ENCODE measurements at regions not wholly inside any gene's neighbourhood (a gene's known extent, or its start where the extent isn't known, plus 50 kb on each side); places are given as distances from the start of the nearest gene placed in this dataset.

DNA sequence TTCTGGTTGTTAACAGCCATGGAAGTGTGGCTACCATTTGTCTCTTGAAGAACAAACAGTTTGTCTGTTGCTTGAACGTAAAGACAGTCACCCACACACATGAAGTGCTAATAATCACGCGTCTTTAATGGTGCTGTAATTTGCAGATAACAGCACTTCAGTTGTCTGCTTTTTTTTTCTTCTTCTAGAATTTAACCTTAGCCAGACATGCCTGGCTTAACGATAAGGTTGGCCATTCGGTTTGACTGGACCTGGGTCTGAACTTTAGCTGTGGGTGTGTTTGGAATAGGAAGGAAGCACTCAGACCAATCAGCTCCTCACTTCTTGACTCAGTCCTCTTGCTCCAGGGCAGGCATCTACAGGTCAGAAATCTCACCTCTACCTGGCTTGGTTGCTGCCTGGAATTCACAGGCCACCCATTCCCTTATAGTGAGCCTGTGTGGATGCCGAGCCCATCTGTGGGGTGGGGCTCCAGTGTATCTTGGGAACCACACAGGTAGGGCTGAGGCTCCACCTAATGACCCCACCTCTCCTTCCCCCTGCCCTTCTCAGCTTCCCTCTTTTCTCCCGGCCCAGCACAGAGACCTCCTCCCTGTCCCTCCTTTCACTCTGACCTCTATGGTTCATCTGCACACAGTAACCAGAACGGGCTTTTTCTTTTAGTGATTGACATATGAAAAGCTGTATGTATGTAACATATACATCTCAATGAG lies 246.4 kb upstream of the PWP1 start:
- peaks cover 30% of the 10 kb centered on the region for H3K4me1 Mint-ChIP-seq
- no peak for DNase-seq (ENCODE audit: low spot score)

More for the DNA sequence above, 246.4 kb upstream of the PWP1 start:
- Histone ChIP-seq H3K79me2 (replicated peaks; ENCODE audit: insufficient read depth) (no peaks in the 10 kb centered on the region), H3K4me2 (no peak overlapping the region), H3K27me3 (ENCODE audit: insufficient read depth) (no peaks in the 10 kb centered on the region), H3K27ac (ENCODE audit: low read depth) (peak overlapping the region; percentile 10; the same call in 1 of the 2 replicates), H3F3A (replicated peaks; ENCODE audit: low read depth) (no peaks in the 10 kb centered on the region), H4K20me1 (replicated peaks; ENCODE audit: insufficient read depth) (no peaks in the 10 kb centered on the region), H3K9me2 (ENCODE audit: insufficient read depth) (no peaks in the 10 kb centered on the region), H2AFZ (no peak overlapping the region), H3K4me3 (no peak overlapping the region), H3K4me1 (ENCODE audit: insufficient read depth) (peaks cover 21% of the 10 kb centered on the region), H3K36me3 (ENCODE audit: insufficient read depth) (no peaks in the 10 kb centered on the region)
- no peaks in the 10 kb centered on the region for H3K9me3 Mint-ChIP-seq
- H3K27ac Mint-ChIP-seq: no peak overlapping the region
- no peak overlapping the region for H3K4me3 Mint-ChIP-seq
- peak; percentile 81 for ATAC-seq
- no peaks in the 10 kb centered on the region; the same call in 2 of the 3 replicates for H3K36me3 Mint-ChIP-seq (ENCODE audit: low read depth)
- peaks cover 5% of the 10 kb centered on the region for H3K27me3 Mint-ChIP-seq (ENCODE audit: insufficient read depth, low read depth, poor library complexity)
- TF ChIP-seq ZNF114 (CRISPR knock-in tag; IDR thresholded peaks at IDR 0.05): no peak
- TF ChIP-seq, protein P1, sequence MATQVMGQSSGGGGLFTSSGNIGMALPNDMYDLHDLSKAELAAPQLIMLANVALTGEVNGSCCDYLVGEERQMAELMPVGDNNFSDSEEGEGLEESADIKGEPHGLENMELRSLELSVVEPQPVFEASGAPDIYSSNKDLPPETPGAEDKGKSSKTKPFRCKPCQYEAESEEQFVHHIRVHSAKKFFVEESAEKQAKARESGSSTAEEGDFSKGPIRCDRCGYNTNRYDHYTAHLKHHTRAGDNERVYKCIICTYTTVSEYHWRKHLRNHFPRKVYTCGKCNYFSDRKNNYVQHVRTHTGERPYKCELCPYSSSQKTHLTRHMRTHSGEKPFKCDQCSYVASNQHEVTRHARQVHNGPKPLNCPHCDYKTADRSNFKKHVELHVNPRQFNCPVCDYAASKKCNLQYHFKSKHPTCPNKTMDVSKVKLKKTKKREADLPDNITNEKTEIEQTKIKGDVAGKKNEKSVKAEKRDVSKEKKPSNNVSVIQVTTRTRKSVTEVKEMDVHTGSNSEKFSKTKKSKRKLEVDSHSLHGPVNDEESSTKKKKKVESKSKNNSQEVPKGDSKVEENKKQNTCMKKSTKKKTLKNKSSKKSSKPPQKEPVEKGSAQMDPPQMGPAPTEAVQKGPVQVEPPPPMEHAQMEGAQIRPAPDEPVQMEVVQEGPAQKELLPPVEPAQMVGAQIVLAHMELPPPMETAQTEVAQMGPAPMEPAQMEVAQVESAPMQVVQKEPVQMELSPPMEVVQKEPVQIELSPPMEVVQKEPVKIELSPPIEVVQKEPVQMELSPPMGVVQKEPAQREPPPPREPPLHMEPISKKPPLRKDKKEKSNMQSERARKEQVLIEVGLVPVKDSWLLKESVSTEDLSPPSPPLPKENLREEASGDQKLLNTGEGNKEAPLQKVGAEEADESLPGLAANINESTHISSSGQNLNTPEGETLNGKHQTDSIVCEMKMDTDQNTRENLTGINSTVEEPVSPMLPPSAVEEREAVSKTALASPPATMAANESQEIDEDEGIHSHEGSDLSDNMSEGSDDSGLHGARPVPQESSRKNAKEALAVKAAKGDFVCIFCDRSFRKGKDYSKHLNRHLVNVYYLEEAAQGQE (IDR thresholded peaks at IDR 0.05; ENCODE audit: unreplicated experiment): no peak
- TF ChIP-seq STAT1 (IDR thresholded peaks at IDR 0.05; ENCODE audit: unreplicated experiment): no peak
- TF ChIP-seq, protein P2, sequence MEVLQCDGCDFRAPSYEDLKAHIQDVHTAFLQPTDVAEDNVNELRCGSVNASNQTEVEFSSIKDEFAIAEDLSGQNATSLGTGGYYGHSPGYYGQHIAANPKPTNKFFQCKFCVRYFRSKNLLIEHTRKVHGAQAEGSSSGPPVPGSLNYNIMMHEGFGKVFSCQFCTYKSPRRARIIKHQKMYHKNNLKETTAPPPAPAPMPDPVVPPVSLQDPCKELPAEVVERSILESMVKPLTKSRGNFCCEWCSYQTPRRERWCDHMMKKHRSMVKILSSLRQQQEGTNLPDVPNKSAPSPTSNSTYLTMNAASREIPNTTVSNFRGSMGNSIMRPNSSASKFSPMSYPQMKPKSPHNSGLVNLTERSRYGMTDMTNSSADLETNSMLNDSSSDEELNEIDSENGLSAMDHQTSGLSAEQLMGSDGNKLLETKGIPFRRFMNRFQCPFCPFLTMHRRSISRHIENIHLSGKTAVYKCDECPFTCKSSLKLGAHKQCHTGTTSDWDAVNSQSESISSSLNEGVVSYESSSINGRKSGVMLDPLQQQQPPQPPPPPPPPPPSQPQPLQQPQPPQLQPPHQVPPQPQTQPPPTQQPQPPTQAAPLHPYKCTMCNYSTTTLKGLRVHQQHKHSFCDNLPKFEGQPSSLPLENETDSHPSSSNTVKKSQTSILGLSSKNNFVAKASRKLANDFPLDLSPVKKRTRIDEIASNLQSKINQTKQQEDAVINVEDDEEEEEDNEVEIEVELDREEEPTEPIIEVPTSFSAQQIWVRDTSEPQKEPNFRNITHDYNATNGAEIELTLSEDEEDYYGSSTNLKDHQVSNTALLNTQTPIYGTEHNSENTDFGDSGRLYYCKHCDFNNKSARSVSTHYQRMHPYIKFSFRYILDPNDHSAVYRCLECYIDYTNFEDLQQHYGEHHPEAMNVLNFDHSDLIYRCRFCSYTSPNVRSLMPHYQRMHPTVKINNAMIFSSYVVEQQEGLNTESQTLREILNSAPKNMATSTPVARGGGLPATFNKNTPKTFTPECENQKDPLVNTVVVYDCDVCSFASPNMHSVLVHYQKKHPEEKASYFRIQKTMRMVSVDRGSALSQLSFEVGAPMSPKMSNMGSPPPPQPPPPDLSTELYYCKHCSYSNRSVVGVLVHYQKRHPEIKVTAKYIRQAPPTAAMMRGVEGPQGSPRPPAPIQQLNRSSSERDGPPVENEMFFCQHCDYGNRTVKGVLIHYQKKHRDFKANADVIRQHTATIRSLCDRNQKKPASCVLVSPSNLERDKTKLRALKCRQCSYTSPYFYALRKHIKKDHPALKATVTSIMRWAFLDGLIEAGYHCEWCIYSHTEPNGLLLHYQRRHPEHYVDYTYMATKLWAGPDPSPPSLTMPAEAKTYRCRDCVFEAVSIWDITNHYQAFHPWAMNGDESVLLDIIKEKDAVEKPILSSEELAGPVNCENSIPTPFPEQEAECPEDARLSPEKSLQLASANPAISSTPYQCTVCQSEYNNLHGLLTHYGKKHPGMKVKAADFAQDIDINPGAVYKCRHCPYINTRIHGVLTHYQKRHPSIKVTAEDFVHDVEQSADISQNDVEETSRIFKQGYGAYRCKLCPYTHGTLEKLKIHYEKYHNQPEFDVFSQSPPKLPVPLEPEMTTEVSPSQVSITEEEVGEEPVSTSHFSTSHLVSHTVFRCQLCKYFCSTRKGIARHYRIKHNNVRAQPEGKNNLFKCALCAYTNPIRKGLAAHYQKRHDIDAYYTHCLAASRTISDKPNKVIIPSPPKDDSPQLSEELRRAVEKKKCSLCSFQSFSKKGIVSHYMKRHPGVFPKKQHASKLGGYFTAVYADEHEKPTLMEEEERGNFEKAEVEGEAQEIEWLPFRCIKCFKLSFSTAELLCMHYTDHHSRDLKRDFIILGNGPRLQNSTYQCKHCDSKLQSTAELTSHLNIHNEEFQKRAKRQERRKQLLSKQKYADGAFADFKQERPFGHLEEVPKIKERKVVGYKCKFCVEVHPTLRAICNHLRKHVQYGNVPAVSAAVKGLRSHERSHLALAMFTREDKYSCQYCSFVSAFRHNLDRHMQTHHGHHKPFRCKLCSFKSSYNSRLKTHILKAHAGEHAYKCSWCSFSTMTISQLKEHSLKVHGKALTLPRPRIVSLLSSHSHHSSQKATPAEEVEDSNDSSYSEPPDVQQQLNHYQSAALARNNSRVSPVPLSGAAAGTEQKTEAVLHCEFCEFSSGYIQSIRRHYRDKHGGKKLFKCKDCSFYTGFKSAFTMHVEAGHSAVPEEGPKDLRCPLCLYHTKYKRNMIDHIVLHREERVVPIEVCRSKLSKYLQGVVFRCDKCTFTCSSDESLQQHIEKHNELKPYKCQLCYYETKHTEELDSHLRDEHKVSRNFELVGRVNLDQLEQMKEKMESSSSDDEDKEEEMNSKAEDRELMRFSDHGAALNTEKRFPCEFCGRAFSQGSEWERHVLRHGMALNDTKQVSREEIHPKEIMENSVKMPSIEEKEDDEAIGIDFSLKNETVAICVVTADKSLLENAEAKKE (CRISPR knock-in tag; IDR thresholded peaks at IDR 0.05): no peak
- TF ChIP-seq ZNF331 (CRISPR knock-in tag; IDR thresholded peaks at IDR 0.05; ENCODE audit: low read depth): no peak
- TF ChIP-seq EZH2phosphoT487 (IDR thresholded peaks at IDR 0.05; ENCODE audit: unreplicated experiment): no peak
- TF ChIP-seq POLR2AphosphoS5 (IDR thresholded peaks at IDR 0.05; ENCODE audit: low read depth): no peak
- TF ChIP-seq, protein P3, sequence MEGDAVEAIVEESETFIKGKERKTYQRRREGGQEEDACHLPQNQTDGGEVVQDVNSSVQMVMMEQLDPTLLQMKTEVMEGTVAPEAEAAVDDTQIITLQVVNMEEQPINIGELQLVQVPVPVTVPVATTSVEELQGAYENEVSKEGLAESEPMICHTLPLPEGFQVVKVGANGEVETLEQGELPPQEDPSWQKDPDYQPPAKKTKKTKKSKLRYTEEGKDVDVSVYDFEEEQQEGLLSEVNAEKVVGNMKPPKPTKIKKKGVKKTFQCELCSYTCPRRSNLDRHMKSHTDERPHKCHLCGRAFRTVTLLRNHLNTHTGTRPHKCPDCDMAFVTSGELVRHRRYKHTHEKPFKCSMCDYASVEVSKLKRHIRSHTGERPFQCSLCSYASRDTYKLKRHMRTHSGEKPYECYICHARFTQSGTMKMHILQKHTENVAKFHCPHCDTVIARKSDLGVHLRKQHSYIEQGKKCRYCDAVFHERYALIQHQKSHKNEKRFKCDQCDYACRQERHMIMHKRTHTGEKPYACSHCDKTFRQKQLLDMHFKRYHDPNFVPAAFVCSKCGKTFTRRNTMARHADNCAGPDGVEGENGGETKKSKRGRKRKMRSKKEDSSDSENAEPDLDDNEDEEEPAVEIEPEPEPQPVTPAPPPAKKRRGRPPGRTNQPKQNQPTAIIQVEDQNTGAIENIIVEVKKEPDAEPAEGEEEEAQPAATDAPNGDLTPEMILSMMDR (conservative IDR thresholded peaks at IDR 0.05; ENCODE audit: low read depth in 2 of 2): no peak
- TF ChIP-seq EZH2 (IDR thresholded peaks at IDR 0.05; ENCODE audit: low read depth, unreplicated experiment): no peak
- TF ChIP-seq CREB1 (CRISPR knock-in tag; IDR thresholded peaks at IDR 0.05; ENCODE audit: low read depth): no peak
- TF ChIP-seq, protein P4, sequence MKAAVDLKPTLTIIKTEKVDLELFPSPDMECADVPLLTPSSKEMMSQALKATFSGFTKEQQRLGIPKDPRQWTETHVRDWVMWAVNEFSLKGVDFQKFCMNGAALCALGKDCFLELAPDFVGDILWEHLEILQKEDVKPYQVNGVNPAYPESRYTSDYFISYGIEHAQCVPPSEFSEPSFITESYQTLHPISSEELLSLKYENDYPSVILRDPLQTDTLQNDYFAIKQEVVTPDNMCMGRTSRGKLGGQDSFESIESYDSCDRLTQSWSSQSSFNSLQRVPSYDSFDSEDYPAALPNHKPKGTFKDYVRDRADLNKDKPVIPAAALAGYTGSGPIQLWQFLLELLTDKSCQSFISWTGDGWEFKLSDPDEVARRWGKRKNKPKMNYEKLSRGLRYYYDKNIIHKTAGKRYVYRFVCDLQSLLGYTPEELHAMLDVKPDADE (IDR thresholded peaks at IDR 0.05): no peak
- TF ChIP-seq JUNB (IDR thresholded peaks at IDR 0.05; ENCODE audit: unreplicated experiment): no peak
- no peak for TF ChIP-seq NANOG (IDR thresholded peaks at IDR 0.05; ENCODE audit: borderline replicate concordance)

All from GM23338 (cell line).